IPS DF 6.9 (cell line): ENCODE measurements at regions not wholly inside any gene's neighbourhood (a gene's known extent, or its start where the extent isn't known, plus 50 kb on each side); places are given as distances from the start of the nearest gene placed in this dataset.

ENCODE experiments used
- DNase-seq: peaks from one replicate; pipeline ENCODE4 v3.0.0-alpha.2; 2013; ENCODE audit warnings: low read depth, low spot score
- H3K27ac ChIP-seq: one replicate; pipeline ENCODE4 v1.5.1; 2013; ENCODE audit warnings: low read length, control low read depth
- H3K27me3 ChIP-seq: 2 replicates; pipeline ENCODE4 v1.6.1; 2013; ENCODE audit warnings: mild to moderate bottlenecking, low read length; ENCODE audit not compliant: control insufficient read depth, insufficient read depth
- H3K36me3 ChIP-seq: 2 replicates; pipeline ENCODE4 v1.6.1; 2013; ENCODE audit warnings: low read length; ENCODE audit not compliant: control insufficient read depth, insufficient read depth
- H3K4me1 ChIP-seq: 2 replicates; pipeline ENCODE4 v1.6.1; 2013; ENCODE audit warnings: low read length; ENCODE audit not compliant: control insufficient read depth, insufficient read depth
- H3K4me3 ChIP-seq: 2 replicates; pipeline ENCODE4 v1.5.1; 2013; ENCODE audit warnings: mild to moderate bottlenecking, low read length
- H3K9me3 ChIP-seq: 2 replicates; pipeline ENCODE4 v1.6.1; 2013; ENCODE audit warnings: low read length, inconsistent platforms; ENCODE audit not compliant: control insufficient read depth, insufficient read depth
- WGBS: extraction: QIAGEN DNeasy Blood & Tissue Kit; methylation state at CpG from one replicate; pipeline ENCODE4 v1.1.7; 2013; ENCODE audit warnings: mixed read lengths, missing lambda C conversion rate; ENCODE audit not compliant: insufficient read length, insufficient coverage; 5-methylcytosine and 5-hydroxymethylcytosine counted together

GRCh38 chr9:515665-516064, 301.0 kb downstream of the DOCK8 start:
- Histone ChIP-seq H3K27ac (no peak overlapping the region), H3K36me3 (no peaks in the 10 kb centered on the region; the same call in 1 of the 2 replicates), H3K27me3 (no peaks in the 10 kb centered on the region), H3K4me3 (no peak overlapping the region), H3K9me3 (no peaks in the 10 kb centered on the region), H3K4me1 (no peaks in the 10 kb centered on the region)
- 100% methylated on average over 2 of the region's 4 CpGs for WGBS
- no peak for DNase-seq

- H3K4me3 ChIP-seq: no peak overlapping the region
- WGBS: no CpG with 5 or more reads among the region's 4 CpGs
- H3K36me3 ChIP-seq: no peaks in the 10 kb centered on the region
- H3K27me3 ChIP-seq: no peaks in the 10 kb centered on the region
- no peaks in the 10 kb centered on the region for H3K4me1 ChIP-seq
- no peak overlapping the region for H3K27ac ChIP-seq
- no peak for DNase-seq
- H3K9me3 ChIP-seq: no peaks in the 10 kb centered on the region
These were observed 303.3 kb downstream of the DOCK8 start for GRCh38 chr9:517993-518392.

GRCh38 chr9:518540-518939, 303.9 kb downstream of the DOCK8 start:
- no peaks in the 10 kb centered on the region for H3K27me3 ChIP-seq
- WGBS: 100% methylated on average over 1 of the region's 5 CpGs
- H3K4me1 ChIP-seq: no peaks in the 10 kb centered on the region
- H3K4me3 ChIP-seq: no peak overlapping the region
- no peaks in the 10 kb centered on the region for H3K36me3 ChIP-seq
- H3K27ac ChIP-seq: no peak overlapping the region
- no peak for DNase-seq
- H3K9me3 ChIP-seq: no peaks in the 10 kb centered on the region

GRCh38 chr9:519579-519978, 304.9 kb downstream of the DOCK8 start:
- no peaks in the 10 kb centered on the region for H3K36me3 ChIP-seq
- WGBS: no CpG with 5 or more reads among the region's 3 CpGs
- H3K27ac ChIP-seq: no peak overlapping the region
- no peak for DNase-seq
- no peaks in the 10 kb centered on the region for H3K9me3 ChIP-seq
- no peak overlapping the region for H3K4me3 ChIP-seq
- no peaks in the 10 kb centered on the region for H3K27me3 ChIP-seq
- H3K4me1 ChIP-seq: no peaks in the 10 kb centered on the region

- no CpG with 5 or more reads among the region's 3 CpGs for WGBS
- no peaks in the 10 kb centered on the region for H3K36me3 ChIP-seq
These were observed 305.6 kb downstream of the DOCK8 start for GRCh38 chr9:520302-520701.

GRCh38 chr9:522190-522589, 307.5 kb downstream of the DOCK8 start:
- DNase-seq: no peak
- no peaks in the 10 kb centered on the region for H3K36me3 ChIP-seq
- no peak overlapping the region for H3K4me3 ChIP-seq
- no peaks in the 10 kb centered on the region for H3K4me1 ChIP-seq
- H3K27ac ChIP-seq: no peak overlapping the region
- whole genome bisulfite sequencing: no CpG with 5 or more reads among the region's 5 CpGs
- no peaks in the 10 kb centered on the region for H3K27me3 ChIP-seq
- no peaks in the 10 kb centered on the region for H3K9me3 ChIP-seq

More at GRCh38 chr9:520302-520701, 305.6 kb downstream of the DOCK8 start:
- H3K27me3 ChIP-seq: no peaks in the 10 kb centered on the region
- DNase-seq: no peak
- no peak overlapping the region for H3K27ac ChIP-seq
- H3K4me3 ChIP-seq: no peak overlapping the region
- H3K9me3 ChIP-seq: no peaks in the 10 kb centered on the region
- H3K4me1 ChIP-seq: no peaks in the 10 kb centered on the region

- no peak overlapping the region for H3K4me3 ChIP-seq
- no peaks in the 10 kb centered on the region for H3K9me3 ChIP-seq
- H3K4me1 ChIP-seq: no peaks in the 10 kb centered on the region
- no peak overlapping the region for H3K27ac ChIP-seq
- no peaks in the 10 kb centered on the region for H3K27me3 ChIP-seq
- DNase-seq: no peak
- WGBS: no CpG with 5 or more reads among the region's 1 CpG
- no peaks in the 10 kb centered on the region for H3K36me3 ChIP-seq
These were observed 308.0 kb downstream of the DOCK8 start for GRCh38 chr9:522658-523057.

GRCh38 chr9:523444-523843, 308.8 kb downstream of the DOCK8 start:
- H3K27ac ChIP-seq: no peak overlapping the region
- no peaks in the 10 kb centered on the region for H3K36me3 ChIP-seq
- WGBS: no CpG with 5 or more reads among the region's 4 CpGs
- H3K27me3 ChIP-seq: no peaks in the 10 kb centered on the region
- no peaks in the 10 kb centered on the region for H3K4me1 ChIP-seq
- H3K9me3 ChIP-seq: no peaks in the 10 kb centered on the region
- DNase-seq: no peak
- no peak overlapping the region for H3K4me3 ChIP-seq

GRCh38 chr9:524008-524407, 309.3 kb downstream of the DOCK8 start:
- H3K27ac ChIP-seq: no peak overlapping the region
- H3K27me3 ChIP-seq: no peaks in the 10 kb centered on the region
- H3K4me1 ChIP-seq: no peaks in the 10 kb centered on the region
- no peaks in the 10 kb centered on the region for H3K36me3 ChIP-seq
- no peak for DNase-seq
- WGBS: no CpG with 5 or more reads among the region's 2 CpGs
- H3K4me3 ChIP-seq: no peak overlapping the region
- no peaks in the 10 kb centered on the region for H3K9me3 ChIP-seq

GRCh38 chr9:526904-527591, 312.4 kb downstream of the DOCK8 start:
- H3K9me3 ChIP-seq: no peaks in the 10 kb centered on the region
- WGBS: no CpG with 5 or more reads among the region's 11 CpGs
- no peaks in the 10 kb centered on the region for H3K4me1 ChIP-seq
- no peak for DNase-seq
- H3K27ac ChIP-seq: no peak overlapping the region
- no peaks in the 10 kb centered on the region for H3K27me3 ChIP-seq
- H3K4me3 ChIP-seq: no peak overlapping the region
- no peaks in the 10 kb centered on the region for H3K36me3 ChIP-seq

GRCh38 chr9:529731-530130, 311.8 kb upstream of the DMRT1 start:
- H3K27ac ChIP-seq: no peak overlapping the region
- no CpG with 5 or more reads among the region's 4 CpGs for WGBS

More at GRCh38 chr9:529731-530130, 311.8 kb upstream of the DMRT1 start:
- no peak for DNase-seq
- no peaks in the 10 kb centered on the region for H3K27me3 ChIP-seq
- no peaks in the 10 kb centered on the region for H3K36me3 ChIP-seq
- 0 out of 2 replicates have a peak, but pooled peaks cover 1% of the 10 kb centered on the region for H3K4me1 ChIP-seq
- no peak overlapping the region for H3K4me3 ChIP-seq
- no peaks in the 10 kb centered on the region for H3K9me3 ChIP-seq
